ENCODE measurements at regions not wholly inside any gene's neighbourhood (a gene's known extent, or its start where the extent isn't known, plus 50 kb on each side); places are given as distances from the start of the nearest gene placed in this dataset.

DNA sequence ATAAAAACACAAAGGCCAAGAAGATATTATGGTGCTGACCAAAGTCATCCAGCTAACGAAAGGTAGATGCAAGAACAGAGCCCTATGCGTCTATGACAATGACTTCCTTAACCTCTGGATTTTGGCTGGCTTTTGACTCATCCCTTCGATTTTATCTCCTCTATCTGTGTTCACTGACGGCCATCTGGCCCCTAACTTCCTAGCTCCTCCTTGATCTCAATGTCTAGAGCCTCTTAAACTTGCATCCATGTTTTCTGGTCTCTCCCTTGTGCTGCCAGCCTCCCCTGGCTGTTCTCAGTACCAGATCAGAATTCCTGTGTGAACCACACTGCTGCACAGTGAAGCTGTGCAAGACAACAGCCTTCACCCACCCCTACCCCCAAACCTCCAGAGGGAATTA is 452.9 kb downstream of the UTRN start:
- TF ChIP-seq CTCF (IDR thresholded peaks at IDR 0.05; ENCODE audit: insufficient read depth, low read depth, low read length) = no peak
- H3K4me3 ChIP-seq (ENCODE audit: low read depth, low read length) = no peak overlapping the region
- no peak for DNase-seq (ENCODE audit: low read depth)

DNA sequence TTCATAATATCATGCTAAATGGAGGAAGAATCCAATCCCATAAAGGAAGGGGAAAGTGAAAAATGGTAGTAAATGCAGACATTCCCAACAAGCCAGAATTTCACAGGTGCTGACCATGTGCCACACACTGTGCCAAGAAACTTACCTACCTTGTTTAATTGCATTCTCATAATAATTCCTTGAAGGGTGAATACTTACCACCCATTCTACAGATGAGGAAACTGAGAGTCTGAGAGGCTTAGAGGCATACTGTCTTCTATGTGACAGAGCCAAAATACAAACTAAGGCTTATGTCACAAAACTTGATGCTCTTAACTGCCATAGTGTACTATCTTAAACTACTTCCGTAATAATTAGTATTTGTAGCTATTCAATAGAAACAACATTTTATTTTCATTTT is 454.7 kb downstream of the UTRN start:
- TF ChIP-seq CTCF (IDR thresholded peaks at IDR 0.05; ENCODE audit: insufficient read depth, low read depth, low read length) = no peak
- no peak for DNase-seq (ENCODE audit: low read depth)
- no peak overlapping the region for H3K4me3 ChIP-seq (ENCODE audit: low read depth, low read length)

DNA sequence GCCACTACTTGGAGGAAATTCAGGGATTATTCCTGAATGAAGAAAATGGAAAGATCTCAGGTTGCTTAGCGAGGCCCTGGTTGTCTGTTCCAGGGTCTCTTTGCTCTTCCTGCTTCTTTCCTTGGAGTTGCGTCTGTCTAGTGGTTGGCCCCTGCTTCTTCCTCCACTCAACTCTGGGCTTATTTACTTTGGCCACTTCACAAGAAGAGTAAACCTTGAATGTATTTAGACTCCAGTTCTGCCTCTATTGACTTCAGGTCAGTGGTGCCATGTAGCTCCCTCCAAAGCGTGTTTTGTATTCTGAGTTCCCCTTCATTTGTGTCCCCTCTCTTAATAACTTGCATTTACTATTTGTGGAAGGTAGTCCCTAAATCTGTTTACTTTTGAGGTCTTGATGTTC is 456.5 kb downstream of the UTRN start:
- no peak overlapping the region for H3K4me3 ChIP-seq (ENCODE audit: low read depth, low read length)

GRCh38 chr6:144742779-144743178 is 457.6 kb downstream of the UTRN start:
- TF ChIP-seq CTCF (IDR thresholded peaks at IDR 0.05; ENCODE audit: insufficient read depth, low read depth, low read length) = no peak
- no peak for DNase-seq (ENCODE audit: low read depth)
- no peak overlapping the region for H3K4me3 ChIP-seq (ENCODE audit: low read depth, low read length)

More for the DNA sequence above, 456.5 kb downstream of the UTRN start:
- DNase-seq (ENCODE audit: low read depth) = no peak
- TF ChIP-seq CTCF (IDR thresholded peaks at IDR 0.05; ENCODE audit: insufficient read depth, low read depth, low read length) = no peak

DNA sequence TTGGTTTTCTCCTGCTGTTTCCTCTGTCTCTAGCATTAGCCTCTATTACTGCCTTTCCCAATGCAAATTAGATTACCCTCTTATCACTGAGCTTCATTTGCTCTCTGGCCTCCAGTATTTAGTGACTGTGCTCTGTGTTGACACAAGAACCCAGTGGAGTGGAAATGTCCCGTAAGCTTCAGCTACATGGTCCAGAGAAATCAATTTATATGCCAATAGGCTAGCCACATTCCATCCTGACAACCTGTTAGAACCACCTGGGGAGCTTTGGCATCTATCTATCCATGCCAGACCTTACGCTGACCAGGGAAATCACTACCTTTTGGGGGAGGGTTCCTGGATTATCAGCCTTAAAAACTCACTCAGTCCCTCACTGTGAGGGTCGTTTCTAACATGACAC is 459.6 kb downstream of the UTRN start:
- TF ChIP-seq CTCF (IDR thresholded peaks at IDR 0.05; ENCODE audit: insufficient read depth, low read depth, low read length) = no peak
- no peak overlapping the region for H3K4me3 ChIP-seq (ENCODE audit: low read depth, low read length)
- no peak for DNase-seq (ENCODE audit: low read depth)

- no peak overlapping the region for H3K4me3 ChIP-seq (ENCODE audit: low read depth, low read length)
- TF ChIP-seq CTCF (IDR thresholded peaks at IDR 0.05; ENCODE audit: insufficient read depth, low read depth, low read length) = no peak
- peak; percentile 33 for DNase-seq (ENCODE audit: low read depth)
Observed at GRCh38 chr6:144745439-144745838, 460.3 kb downstream of the UTRN start.

DNA sequence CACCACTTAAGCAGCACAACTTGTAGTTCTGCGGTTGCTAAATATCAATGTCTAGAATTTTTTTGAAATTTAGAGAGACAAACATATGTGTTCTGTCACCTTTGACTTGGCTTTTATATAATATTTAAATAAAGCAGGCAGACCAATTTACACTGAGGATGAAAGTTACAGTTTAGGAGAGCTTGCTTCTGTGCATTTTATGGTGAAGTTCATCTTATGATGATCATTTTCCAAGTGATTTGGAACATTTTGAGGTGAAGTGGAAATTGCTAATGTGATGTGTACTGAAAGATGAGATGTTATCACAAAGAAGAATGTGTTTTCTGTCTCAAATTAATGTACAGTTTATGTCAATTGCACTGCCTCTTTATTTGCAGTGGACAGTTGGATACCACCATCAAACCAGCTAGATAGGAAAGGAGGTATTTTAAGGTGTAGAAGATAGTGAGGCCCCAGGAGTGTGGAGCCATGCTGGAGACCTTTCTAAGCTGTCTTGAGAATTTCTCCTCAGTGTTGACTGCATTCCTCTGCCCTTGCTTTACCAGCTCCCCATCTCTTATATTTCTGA is 461.9 kb downstream of the UTRN start:
- no peak for TF ChIP-seq CTCF (IDR thresholded peaks at IDR 0.05; ENCODE audit: insufficient read depth, low read depth, low read length)
- no peak for DNase-seq (ENCODE audit: low read depth)
- no peak overlapping the region for H3K4me3 ChIP-seq (ENCODE audit: low read depth, low read length)

All from fibroblast of villous mesenchyme (primary cell).